COLO668 (cell line): ENCODE measurements at regions not wholly inside any gene's neighbourhood (a gene's known extent, or its start where the extent isn't known, plus 50 kb on each side); places are given as distances from the start of the nearest gene placed in this dataset.
A peak's percentile ranks its signal among the peaks of the same experiment; 100 is the strongest.

ENCODE experiments used
- DNase-seq: peaks from one replicate; lab custom pipeline; 2025; ENCODE audit not compliant: unreplicated experiment; lab: John Stamatoyannopoulos, UW

GRCh38 chr7:42858570-42858969 lies 53.3 kb downstream of the C7orf25 start:
- no peak for DNase-seq

- DNase-seq, result no peak
These were observed 55.3 kb downstream of the C7orf25 start for GRCh38 chr7:42856605-42856987.

DNA sequence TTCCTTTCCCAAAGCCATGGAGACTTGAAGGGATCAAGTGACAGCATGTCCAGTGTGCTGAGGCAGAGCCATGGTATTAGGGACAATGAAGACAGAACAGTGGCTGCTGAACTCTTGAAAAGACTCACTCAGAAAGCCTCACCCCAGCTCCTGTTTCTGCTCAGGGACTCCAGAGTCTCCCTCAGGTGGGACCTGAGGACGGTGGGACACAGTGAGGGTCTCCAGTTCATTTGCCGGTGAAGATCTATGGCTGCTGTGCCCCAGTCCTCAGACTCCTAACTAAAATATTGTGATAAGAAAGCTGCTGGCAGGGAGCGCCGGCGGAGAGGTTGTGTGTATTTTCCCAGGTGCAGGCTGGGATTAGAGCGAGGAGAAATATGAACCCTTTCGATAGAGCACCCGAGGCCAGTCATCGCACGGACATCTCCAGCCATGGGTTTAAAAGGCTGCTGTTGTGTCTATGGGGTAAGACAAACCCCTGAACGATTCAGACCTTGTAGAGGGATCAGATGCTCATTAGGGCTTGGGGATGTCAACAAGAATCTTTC lies 57.2 kb downstream of the C7orf25 start:
- no peak for DNase-seq

DNA sequence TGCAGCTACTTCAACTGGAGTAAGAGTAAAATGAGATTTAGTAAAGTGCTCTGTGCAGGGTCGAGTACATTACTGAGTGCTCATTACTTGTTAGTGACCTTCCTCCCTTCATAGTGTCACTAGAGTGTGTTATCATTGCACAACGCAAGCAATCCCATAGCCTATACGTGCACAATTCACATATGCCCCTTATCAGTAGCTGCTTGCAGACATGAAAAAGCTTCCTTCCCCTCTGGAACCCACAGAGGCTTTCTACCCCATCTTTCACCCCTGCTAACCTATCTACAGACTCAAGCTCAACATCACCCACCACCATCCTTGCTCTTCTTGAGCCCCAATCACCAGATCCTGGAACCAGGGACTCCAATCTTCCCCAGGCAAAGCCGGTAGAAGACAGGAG lies 59.3 kb downstream of the C7orf25 start:
- no peak for DNase-seq

GRCh38 chr7:42843205-42843800 lies 68.6 kb downstream of the C7orf25 start:
- DNase-seq, result peak; percentile 34

- DNase-seq, result no peak
These were observed 77.2 kb downstream of the C7orf25 start for GRCh38 chr7:42834676-42835075.

DNA sequence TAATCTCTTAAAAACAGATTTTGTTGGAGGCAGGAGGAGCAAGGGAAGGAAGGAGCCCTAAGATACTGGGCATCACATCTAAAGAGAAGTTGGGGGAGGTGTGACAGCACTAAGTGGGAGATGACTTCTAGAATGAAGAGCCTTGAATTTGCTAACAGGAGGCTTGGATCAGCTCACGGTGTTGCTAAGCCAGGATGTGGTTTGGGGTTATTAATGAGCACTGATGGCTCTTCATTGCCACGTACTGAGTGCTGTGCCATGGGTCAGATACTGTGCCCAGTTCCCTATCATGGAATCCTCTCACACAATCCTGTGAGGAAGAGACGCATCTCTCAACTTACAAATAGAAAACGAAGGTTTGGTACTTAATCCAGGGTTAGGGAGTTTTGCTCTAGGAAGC lies 78.5 kb downstream of the C7orf25 start:
- DNase-seq, result no peak

DNA sequence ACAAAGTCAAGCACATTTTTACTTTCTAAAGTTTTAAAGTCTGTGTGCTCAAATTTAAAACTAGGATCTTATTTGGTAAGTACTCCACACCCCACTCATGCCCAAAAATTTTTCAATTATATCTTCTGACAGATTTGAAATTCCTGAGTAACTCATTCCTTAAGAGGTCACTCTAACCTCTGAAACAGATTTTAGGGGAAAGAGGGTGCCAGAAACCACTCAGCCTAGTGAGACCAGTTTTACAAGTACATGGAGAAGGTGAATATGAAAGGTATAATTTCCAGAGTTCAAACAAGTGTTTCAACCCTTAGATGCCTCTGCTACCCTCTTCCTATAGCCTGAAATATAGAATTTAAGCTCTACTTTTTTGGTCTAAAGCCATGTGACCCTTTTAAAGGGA lies 79.2 kb downstream of the C7orf25 start:
- no peak for DNase-seq

- no peak for DNase-seq
These were observed 80.0 kb downstream of the C7orf25 start for GRCh38 chr7:42831718-42832522.

GRCh38 chr7:42831006-42831717 lies 80.7 kb downstream of the C7orf25 start:
- no peak for DNase-seq

- DNase-seq, result no peak
These were observed 99.1 kb downstream of the C7orf25 start for GRCh38 chr7:42812779-42813178.

GRCh38 chr7:42805601-42806000 lies 106.3 kb downstream of the C7orf25 start:
- DNase-seq, result no peak

DNA sequence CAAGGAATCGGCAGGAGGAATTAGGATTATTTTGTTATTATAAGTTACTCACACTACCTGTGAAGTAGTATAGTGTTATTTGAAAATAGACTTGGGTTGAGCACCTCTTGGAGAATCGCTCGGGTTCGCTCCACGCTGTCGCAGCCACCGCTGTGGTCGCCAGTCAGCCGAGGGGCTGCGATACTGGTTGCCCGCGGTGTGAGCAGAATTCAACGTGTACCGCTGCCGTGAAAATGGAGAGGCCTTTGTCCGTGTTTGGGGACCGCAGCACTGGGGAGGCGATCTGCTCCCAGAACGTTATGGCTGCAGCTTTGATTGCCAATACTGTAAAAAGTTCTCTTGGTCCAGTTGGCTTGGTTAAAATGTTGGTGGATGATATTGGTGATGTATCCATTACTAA lies 117.2 kb downstream of the C7orf25 start:
- DNase-seq, result no peak

DNA sequence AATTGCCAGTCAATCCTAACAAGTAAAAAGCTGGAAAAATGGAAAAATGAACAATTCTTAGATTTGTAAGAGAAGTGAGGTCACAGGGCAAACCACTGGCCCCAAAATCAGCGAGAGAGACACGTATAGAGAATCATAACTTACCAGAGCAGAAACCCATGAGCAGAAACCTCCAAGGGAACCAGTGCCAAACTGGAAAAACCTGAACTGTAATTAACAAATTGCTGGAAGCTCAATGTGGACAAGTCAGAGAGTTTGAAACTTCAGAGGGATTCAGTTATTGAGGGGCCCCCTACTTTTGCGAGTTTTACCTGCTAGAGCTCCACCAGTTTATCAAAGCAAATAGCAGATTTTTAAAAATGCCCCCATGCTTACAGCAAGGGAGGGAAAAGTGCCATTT lies 119.0 kb downstream of the C7orf25 start:
- DNase-seq, result no peak

- no peak for DNase-seq
These were observed 121.7 kb downstream of the C7orf25 start for GRCh38 chr7:42790196-42790595.

DNA sequence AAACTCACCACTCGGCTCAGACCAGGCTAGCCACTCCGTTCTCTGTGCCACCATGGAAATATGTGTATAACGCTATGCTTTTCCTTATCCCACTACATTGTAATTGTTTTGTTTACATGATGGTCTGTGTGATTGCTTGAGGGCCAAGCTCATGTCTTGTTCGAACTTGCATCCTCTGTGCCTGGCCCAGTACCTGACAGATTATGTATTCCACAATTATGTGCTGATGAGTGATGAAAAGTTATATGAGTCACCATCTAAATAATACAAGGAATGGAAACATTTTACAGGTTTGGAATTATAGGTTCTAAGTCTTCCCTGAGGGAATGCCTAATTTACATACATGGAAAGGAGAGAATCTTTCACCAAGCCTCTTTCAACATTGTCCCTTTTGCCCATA lies 137.4 kb downstream of the C7orf25 start:
- no peak for DNase-seq

- DNase-seq, result no peak
These were observed 141.8 kb downstream of the C7orf25 start for GRCh38 chr7:42770114-42770513.

DNA sequence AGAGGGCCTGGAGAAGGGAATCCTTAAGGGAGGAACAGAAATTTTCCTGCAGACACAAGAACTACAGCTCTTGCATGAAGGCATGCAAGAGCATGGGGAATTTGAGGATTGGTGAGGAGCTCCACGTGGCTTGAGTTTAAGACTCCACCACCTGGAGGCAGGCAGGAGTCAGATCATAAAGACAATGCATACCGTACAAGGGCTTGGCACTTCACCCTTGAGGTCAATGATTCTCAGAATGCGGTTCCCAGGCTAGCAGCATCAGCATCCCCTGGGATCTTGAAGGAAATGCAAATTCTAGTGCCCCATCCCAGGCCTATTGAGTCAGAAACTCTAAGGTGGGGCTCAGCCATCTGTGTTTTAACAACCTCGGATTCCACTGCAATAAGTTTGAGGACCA lies 143.8 kb downstream of the C7orf25 start:
- no peak for DNase-seq

- no peak for DNase-seq
These were observed 145.0 kb downstream of the C7orf25 start for GRCh38 chr7:42766782-42767423.

GRCh38 chr7:42765931-42766330 lies 145.9 kb downstream of the C7orf25 start:
- DNase-seq, result no peak

- no peak for DNase-seq
These were observed 148.7 kb downstream of the C7orf25 start for GRCh38 chr7:42763137-42763551.
